Adipocyte (in vitro differentiated cells): ENCODE measurements at regions not wholly inside any gene's neighbourhood (a gene's known extent, or its start where the extent isn't known, plus 50 kb on each side); places are given as distances from the start of the nearest gene placed in this dataset.

Experiments used
- DNase-seq: peaks from one replicate; pipeline ENCODE4 v3.0.0-alpha.2; 2015; ENCODE audit warnings: low read depth
- H3K27me3 ChIP-seq: replicated peaks from 2 replicates; pipeline ENCODE4 v1.7.0; 2013; ENCODE audit warnings: mild to moderate bottlenecking, low read length, moderate library complexity; ENCODE audit not compliant: control insufficient read depth, insufficient read depth
- H3K36me3 ChIP-seq: 2 replicates; pipeline ENCODE4 v1.7.0; 2013; ENCODE audit warnings: low read length, mild to moderate bottlenecking, moderate library complexity; ENCODE audit not compliant: control insufficient read depth, insufficient read depth, severe bottlenecking
- H3K4me1 ChIP-seq: 2 replicates; pipeline ENCODE4 v1.7.0; 2013; ENCODE audit warnings: mild to moderate bottlenecking, low read length, moderate library complexity; ENCODE audit not compliant: control insufficient read depth, insufficient read depth
- H3K4me3 ChIP-seq: 2 replicates; pipeline ENCODE4 v1.7.0; 2013; ENCODE audit warnings: mild to moderate bottlenecking, low read length, moderate library complexity
- H3K9ac ChIP-seq: 2 replicates; pipeline ENCODE4 v1.7.0; 2013; ENCODE audit warnings: mild to moderate bottlenecking, low read length, moderate library complexity
- H3K9me3 ChIP-seq: 2 replicates; pipeline ENCODE4 v1.7.0; 2013; ENCODE audit warnings: mild to moderate bottlenecking, low read length, moderate library complexity; ENCODE audit not compliant: control insufficient read depth

- no peak for DNase-seq
- no peak overlapping the region for H3K9ac ChIP-seq
- H3K4me3 ChIP-seq: no peak overlapping the region
- H3K36me3 ChIP-seq: no peaks in the 10 kb centered on the region
- H3K9me3 ChIP-seq: no peaks in the 10 kb centered on the region
- H3K4me1 ChIP-seq: no peaks in the 10 kb centered on the region
- H3K27me3 ChIP-seq: peaks cover 4% of the 10 kb centered on the region
These were observed 802.4 kb downstream of the TBC1D22A start for GRCh38 chr22:47564651-47565434.

GRCh38 chr22:47564158-47564450 lies 801.7 kb downstream of the TBC1D22A start:
- no peaks in the 10 kb centered on the region for H3K36me3 ChIP-seq
- H3K4me1 ChIP-seq: no peaks in the 10 kb centered on the region
- DNase-seq: no peak
- no peak overlapping the region for H3K4me3 ChIP-seq
- no peaks in the 10 kb centered on the region for H3K9me3 ChIP-seq
- no peak overlapping the region for H3K9ac ChIP-seq
- H3K27me3 ChIP-seq: peaks cover 4% of the 10 kb centered on the region

GRCh38 chr22:47563406-47564157 lies 801.1 kb downstream of the TBC1D22A start:
- no peak for DNase-seq
- no peaks in the 10 kb centered on the region for H3K36me3 ChIP-seq
- no peaks in the 10 kb centered on the region for H3K9me3 ChIP-seq
- no peak overlapping the region for H3K4me3 ChIP-seq
- H3K9ac ChIP-seq: no peak overlapping the region
- peaks cover 4% of the 10 kb centered on the region for H3K27me3 ChIP-seq
- no peaks in the 10 kb centered on the region for H3K4me1 ChIP-seq

GRCh38 chr22:47561766-47562165 lies 799.3 kb downstream of the TBC1D22A start:
- H3K4me1 ChIP-seq: no peaks in the 10 kb centered on the region
- H3K27me3 ChIP-seq: peaks cover 4% of the 10 kb centered on the region
- no peaks in the 10 kb centered on the region for H3K36me3 ChIP-seq
- no peak overlapping the region for H3K9ac ChIP-seq
- DNase-seq: no peak
- no peaks in the 10 kb centered on the region for H3K9me3 ChIP-seq
- no peak overlapping the region for H3K4me3 ChIP-seq

- H3K4me3 ChIP-seq: no peak overlapping the region
- peaks cover 4% of the 10 kb centered on the region for H3K27me3 ChIP-seq
- H3K36me3 ChIP-seq: no peaks in the 10 kb centered on the region
- no peak overlapping the region for H3K9ac ChIP-seq
- no peak for DNase-seq
- H3K9me3 ChIP-seq: no peaks in the 10 kb centered on the region
- H3K4me1 ChIP-seq: no peaks in the 10 kb centered on the region
These were observed 798.7 kb downstream of the TBC1D22A start for GRCh38 chr22:47561115-47561675.

GRCh38 chr22:47558828-47559700 lies 796.6 kb downstream of the TBC1D22A start:
- no peak overlapping the region for H3K9ac ChIP-seq
- H3K9me3 ChIP-seq: no peaks in the 10 kb centered on the region
- no peaks in the 10 kb centered on the region for H3K4me1 ChIP-seq
- no peak overlapping the region for H3K4me3 ChIP-seq
- no peaks in the 10 kb centered on the region for H3K27me3 ChIP-seq
- no peaks in the 10 kb centered on the region for H3K36me3 ChIP-seq
- no peak for DNase-seq

GRCh38 chr22:47556473-47556872 lies 794.0 kb downstream of the TBC1D22A start:
- H3K9ac ChIP-seq: no peak overlapping the region
- no peaks in the 10 kb centered on the region for H3K4me1 ChIP-seq
- H3K36me3 ChIP-seq: no peaks in the 10 kb centered on the region
- peaks cover 7% of the 10 kb centered on the region for H3K27me3 ChIP-seq
- no peak for DNase-seq
- no peaks in the 10 kb centered on the region for H3K9me3 ChIP-seq
- no peak overlapping the region for H3K4me3 ChIP-seq

- Histone ChIP-seq H3K9me3 (no peaks in the 10 kb centered on the region), H3K9ac (no peak overlapping the region), H3K36me3 (no peaks in the 10 kb centered on the region), H3K4me3 (no peak overlapping the region), H3K27me3 (peaks cover 16% of the 10 kb centered on the region), H3K4me1 (no peaks in the 10 kb centered on the region)
- DNase-seq: no peak
These were observed 791.0 kb downstream of the TBC1D22A start for GRCh38 chr22:47553436-47553835.

- H3K4me3 ChIP-seq: no peak overlapping the region
- no peaks in the 10 kb centered on the region for H3K9me3 ChIP-seq
- H3K27me3 ChIP-seq: peaks cover 16% of the 10 kb centered on the region
- H3K9ac ChIP-seq: no peak overlapping the region
- DNase-seq: no peak
- no peaks in the 10 kb centered on the region for H3K4me1 ChIP-seq
- H3K36me3 ChIP-seq: no peaks in the 10 kb centered on the region
These were observed 790.2 kb downstream of the TBC1D22A start for GRCh38 chr22:47552541-47553205.

- H3K4me1 ChIP-seq: no peaks in the 10 kb centered on the region
- H3K4me3 ChIP-seq: no peak overlapping the region
- H3K27me3 ChIP-seq: peaks cover 16% of the 10 kb centered on the region
- no peaks in the 10 kb centered on the region for H3K9me3 ChIP-seq
- no peaks in the 10 kb centered on the region for H3K36me3 ChIP-seq
- no peak overlapping the region for H3K9ac ChIP-seq
- no peak for DNase-seq
These were observed 789.6 kb downstream of the TBC1D22A start for GRCh38 chr22:47552024-47552423.
